ENCODE measurements at regions not wholly inside any gene's neighbourhood (a gene's known extent, or its start where the extent isn't known, plus 50 kb on each side); places are given as distances from the start of the nearest gene placed in this dataset.

DNA sequence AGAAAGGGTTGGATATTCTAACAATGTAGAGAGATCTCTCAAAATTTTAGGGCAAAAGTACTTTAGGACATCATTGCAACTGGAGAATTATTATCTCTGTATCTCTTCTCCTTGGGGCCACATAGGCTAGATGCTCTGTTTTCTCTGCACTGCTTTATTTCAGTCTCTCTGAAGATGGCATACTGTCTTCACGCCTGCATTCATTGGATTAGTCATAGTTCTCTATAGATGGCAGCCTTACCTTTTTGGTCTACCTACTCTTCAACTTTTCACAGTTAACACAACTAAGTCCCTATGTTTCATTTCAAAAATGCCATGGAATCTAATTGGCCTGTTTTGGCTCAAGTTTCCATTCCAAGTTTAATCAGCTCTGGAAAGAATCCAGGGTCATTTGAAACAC is 1623.3 kb upstream of the B3GALT2 start:
- TF ChIP-seq GATA3 (IDR thresholded peaks at IDR 0.05; ENCODE audit: low read depth, low read length) (no peak; the same call in 1 of the 2 replicates), GATA2 (IDR thresholded peaks at IDR 0.05; ENCODE audit: low read depth, low read length) (no peak)
